GM13977 (cell line): ENCODE measurements at regions not wholly inside any gene's neighbourhood (a gene's known extent, or its start where the extent isn't known, plus 50 kb on each side); places are given as distances from the start of the nearest gene placed in this dataset.
"Not testable (repeated sequence)": the region's sequence is repeated elsewhere in the genome, so short reads cannot be mapped to it uniquely, and the experiment has no call there.

ENCODE experiments used
- DNase-seq: peaks from one replicate; pipeline ENCODE4 v3.0.0; 2012; ENCODE audit warnings: low spot score
- in situ Hi-C: fragments of 300-500 bp; cut with MboI; formaldehyde crosslinking; loops from one replicate; pipeline ENCODE4 v1.12.0; 2022; ENCODE audit warnings: low sequenced_read_pairs, low pct_unique_long_range_greater_than_20kb, mixed read lengths, inconsistent platforms; ENCODE audit not compliant: unreplicated experiment
- TF ChIP-seq, protein P1 (sequence below): IDR thresholded peaks from 2 replicates; pipeline ENCODE4 v1.5.1; 2012; ENCODE audit warnings: mild to moderate bottlenecking, control low read depth; ENCODE audit not compliant: insufficient read depth; ENCODE audit errors: extremely low read depth, missing control alignments

- TF ChIP-seq, protein P1, sequence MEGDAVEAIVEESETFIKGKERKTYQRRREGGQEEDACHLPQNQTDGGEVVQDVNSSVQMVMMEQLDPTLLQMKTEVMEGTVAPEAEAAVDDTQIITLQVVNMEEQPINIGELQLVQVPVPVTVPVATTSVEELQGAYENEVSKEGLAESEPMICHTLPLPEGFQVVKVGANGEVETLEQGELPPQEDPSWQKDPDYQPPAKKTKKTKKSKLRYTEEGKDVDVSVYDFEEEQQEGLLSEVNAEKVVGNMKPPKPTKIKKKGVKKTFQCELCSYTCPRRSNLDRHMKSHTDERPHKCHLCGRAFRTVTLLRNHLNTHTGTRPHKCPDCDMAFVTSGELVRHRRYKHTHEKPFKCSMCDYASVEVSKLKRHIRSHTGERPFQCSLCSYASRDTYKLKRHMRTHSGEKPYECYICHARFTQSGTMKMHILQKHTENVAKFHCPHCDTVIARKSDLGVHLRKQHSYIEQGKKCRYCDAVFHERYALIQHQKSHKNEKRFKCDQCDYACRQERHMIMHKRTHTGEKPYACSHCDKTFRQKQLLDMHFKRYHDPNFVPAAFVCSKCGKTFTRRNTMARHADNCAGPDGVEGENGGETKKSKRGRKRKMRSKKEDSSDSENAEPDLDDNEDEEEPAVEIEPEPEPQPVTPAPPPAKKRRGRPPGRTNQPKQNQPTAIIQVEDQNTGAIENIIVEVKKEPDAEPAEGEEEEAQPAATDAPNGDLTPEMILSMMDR, result no peak
- no peak for DNase-seq
- in situ Hi-C loops, result no loop called here
Observed at GRCh38 chr3:101913168-101913567, 63.9 kb downstream of the NFKBIZ start.

GRCh38 chr3:101917761-101918160, 68.4 kb downstream of the NFKBIZ start:
- DNase-seq, in situ Hi-C loops: not testable (repeated sequence)

GRCh38 chr3:101922151-101922725, 72.9 kb downstream of the NFKBIZ start:
- DNase-seq, in situ Hi-C loops: not testable (repeated sequence)

- in situ Hi-C loops, DNase-seq: not testable (repeated sequence)
Observed at GRCh38 chr3:101924621-101925020, 75.3 kb downstream of the NFKBIZ start.

- DNase-seq, in situ Hi-C loops: not testable (repeated sequence)
Observed at GRCh38 chr3:101925124-101925523, 75.8 kb downstream of the NFKBIZ start.

DNA sequence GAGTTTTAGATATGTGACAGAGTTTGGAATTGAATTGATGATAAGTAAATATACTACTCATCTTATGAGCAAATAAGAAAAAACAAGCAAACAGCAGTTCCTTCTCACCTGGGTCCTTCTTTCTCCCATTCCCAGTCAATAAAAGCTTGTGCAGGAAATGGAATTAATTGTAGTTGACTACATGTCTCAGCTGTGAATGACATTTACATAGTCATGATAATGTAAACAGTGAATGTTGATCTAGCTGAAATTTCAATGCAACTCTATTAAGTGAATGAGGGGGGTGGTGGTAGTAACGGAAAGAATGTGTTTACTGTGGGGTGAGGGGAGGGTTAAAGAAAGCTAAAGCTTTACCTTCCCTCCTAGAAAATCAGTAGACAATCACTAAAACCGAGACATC, 76.2 kb downstream of the NFKBIZ start:
- no peak for DNase-seq
- TF ChIP-seq, protein P1, result no peak
- in situ Hi-C loops, result no loop called here

DNA sequence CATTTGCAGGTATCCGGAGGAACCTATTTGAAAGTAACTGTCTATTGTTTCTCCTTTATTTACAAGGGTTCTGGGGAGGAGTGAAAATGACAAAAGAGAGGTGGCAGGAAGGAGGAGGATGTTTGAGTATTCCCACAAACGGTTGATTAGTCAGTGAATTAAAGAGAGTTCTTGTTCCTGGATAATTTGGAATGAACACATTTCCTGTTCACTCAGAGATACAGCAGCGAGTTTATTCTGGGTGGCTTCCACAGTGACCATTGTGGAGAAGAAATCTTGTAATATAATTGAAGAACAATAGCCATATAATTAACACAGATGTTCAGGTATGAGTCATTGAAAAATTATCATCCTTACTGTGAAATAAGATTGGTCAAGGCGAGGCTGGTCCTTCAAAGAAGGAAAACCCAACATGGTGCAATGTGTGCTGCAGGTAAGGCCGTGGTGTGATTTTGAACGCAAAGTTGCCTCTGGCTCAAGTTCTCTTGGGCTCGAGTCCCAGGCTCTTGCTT, 77.3 kb downstream of the NFKBIZ start:
- DNase-seq, result no peak
- TF ChIP-seq, protein P1, result no peak
- in situ Hi-C loops, result no loop called here

DNA sequence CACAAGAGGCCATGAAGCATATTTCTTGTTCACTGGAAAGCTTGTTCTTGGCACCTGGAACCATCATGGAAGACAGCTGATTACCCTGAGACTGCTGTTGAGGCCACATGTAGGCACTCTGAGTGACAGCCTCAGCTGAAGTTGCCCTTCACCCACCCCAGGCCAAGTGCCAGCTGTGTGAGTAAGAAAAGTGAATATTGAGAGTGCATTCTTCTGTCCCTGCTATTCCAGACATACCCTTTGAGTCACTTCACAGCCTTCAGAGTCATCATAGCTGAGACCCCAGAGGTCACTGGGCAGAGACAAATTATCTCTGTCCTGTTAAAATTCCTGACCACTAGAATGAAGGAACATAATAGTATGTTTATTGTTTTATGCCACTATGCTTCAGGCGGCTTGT, 79.6 kb downstream of the NFKBIZ start:
- DNase-seq, result no peak
- TF ChIP-seq, protein P1, result no peak
- in situ Hi-C loops, result no loop called here

- TF ChIP-seq, protein P1, result no peak
- in situ Hi-C loops, result no loop called here
- DNase-seq, result no peak
Observed at GRCh38 chr3:101931081-101931480, 81.8 kb downstream of the NFKBIZ start.
